ENCODE measurements at regions not wholly inside any gene's neighbourhood (a gene's known extent, or its start where the extent isn't known, plus 50 kb on each side); places are given as distances from the start of the nearest gene placed in this dataset.

DNA sequence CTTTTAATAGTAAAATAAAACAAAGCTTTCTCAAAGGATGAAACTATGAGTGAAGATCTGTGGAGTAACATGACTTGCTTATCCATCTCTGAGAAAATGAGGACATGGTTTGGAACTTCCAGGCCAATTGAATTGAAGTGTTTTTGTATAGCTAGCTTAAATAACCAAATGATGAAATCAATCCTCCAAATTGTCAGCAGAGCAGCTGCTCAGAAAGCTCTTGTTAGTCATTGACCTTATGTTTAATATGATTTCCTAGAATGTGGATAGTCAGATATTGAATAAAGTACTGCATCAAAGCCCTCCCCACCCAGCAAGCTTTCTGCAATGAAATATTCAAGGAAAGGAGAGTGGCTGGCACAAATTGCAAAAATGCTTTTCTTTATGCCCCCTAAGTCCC is 437.2 kb downstream of the MFSD1 start:
- H3K27me3 ChIP-seq (ENCODE audit: control insufficient read depth, insufficient read depth, low read length): no peaks in the 10 kb centered on the region
- no peak overlapping the region for H3K4me3 ChIP-seq (ENCODE audit: low read depth, low read length)
- H3K36me3 ChIP-seq (ENCODE audit: control insufficient read depth, insufficient read depth, low read length): no peaks in the 10 kb centered on the region
- TF ChIP-seq, protein P1, sequence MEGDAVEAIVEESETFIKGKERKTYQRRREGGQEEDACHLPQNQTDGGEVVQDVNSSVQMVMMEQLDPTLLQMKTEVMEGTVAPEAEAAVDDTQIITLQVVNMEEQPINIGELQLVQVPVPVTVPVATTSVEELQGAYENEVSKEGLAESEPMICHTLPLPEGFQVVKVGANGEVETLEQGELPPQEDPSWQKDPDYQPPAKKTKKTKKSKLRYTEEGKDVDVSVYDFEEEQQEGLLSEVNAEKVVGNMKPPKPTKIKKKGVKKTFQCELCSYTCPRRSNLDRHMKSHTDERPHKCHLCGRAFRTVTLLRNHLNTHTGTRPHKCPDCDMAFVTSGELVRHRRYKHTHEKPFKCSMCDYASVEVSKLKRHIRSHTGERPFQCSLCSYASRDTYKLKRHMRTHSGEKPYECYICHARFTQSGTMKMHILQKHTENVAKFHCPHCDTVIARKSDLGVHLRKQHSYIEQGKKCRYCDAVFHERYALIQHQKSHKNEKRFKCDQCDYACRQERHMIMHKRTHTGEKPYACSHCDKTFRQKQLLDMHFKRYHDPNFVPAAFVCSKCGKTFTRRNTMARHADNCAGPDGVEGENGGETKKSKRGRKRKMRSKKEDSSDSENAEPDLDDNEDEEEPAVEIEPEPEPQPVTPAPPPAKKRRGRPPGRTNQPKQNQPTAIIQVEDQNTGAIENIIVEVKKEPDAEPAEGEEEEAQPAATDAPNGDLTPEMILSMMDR (IDR thresholded peaks at IDR 0.05; ENCODE audit: insufficient read depth, low read length, severe bottlenecking): no peak
- DNase-seq (ENCODE audit: low read depth) (no peak), FAIRE-seq (no peak)

DNA sequence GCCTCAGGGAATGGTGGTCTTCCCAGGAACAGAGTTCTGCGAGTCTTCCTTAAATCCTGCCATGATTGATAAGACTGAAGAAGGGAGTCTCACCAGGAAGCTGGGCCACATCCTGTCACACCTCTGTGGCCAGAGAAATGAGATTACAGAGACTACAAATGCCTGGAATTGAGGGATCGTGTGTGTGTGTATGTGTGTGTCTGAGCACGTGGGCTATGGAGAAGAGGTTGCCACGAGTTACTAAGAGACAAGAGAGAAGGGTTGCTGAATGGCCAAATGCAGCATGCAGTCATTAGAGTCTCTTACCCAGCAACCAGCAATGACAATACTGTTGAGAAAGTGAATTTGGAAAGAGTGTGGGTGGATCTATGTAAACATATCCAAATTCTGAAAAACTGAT is 443.1 kb downstream of the MFSD1 start:
- Histone ChIP-seq H3K36me3 (ENCODE audit: control insufficient read depth, insufficient read depth, low read length) (no peaks in the 10 kb centered on the region), H3K27me3 (ENCODE audit: control insufficient read depth, insufficient read depth, low read length) (no peaks in the 10 kb centered on the region), H3K4me3 (ENCODE audit: low read depth, low read length) (no peak overlapping the region)
- FAIRE-seq: no peak
- no peak for DNase-seq (ENCODE audit: low read depth)
- TF ChIP-seq, protein P1 (IDR thresholded peaks at IDR 0.05; ENCODE audit: insufficient read depth, low read length, severe bottlenecking): no peak

GRCh38 chr3:159245871-159246270 is 444.0 kb downstream of the MFSD1 start:
- no peaks in the 10 kb centered on the region for H3K27me3 ChIP-seq (ENCODE audit: control insufficient read depth, insufficient read depth, low read length)
- H3K4me3 ChIP-seq (ENCODE audit: low read depth, low read length): no peak overlapping the region
- no peak for FAIRE-seq
- DNase-seq (ENCODE audit: low read depth): no peak
- TF ChIP-seq, protein P1 (IDR thresholded peaks at IDR 0.05; ENCODE audit: insufficient read depth, low read length, severe bottlenecking): no peak
- no peaks in the 10 kb centered on the region for H3K36me3 ChIP-seq (ENCODE audit: control insufficient read depth, insufficient read depth, low read length)

GRCh38 chr3:159246385-159246784 is 444.5 kb downstream of the MFSD1 start:
- Histone ChIP-seq H3K4me3 (ENCODE audit: low read depth, low read length) (no peak overlapping the region), H3K36me3 (ENCODE audit: control insufficient read depth, insufficient read depth, low read length) (no peaks in the 10 kb centered on the region), H3K27me3 (ENCODE audit: control insufficient read depth, insufficient read depth, low read length) (no peaks in the 10 kb centered on the region)
- DNase-seq (ENCODE audit: low read depth): no peak
- TF ChIP-seq, protein P1 (IDR thresholded peaks at IDR 0.05; ENCODE audit: insufficient read depth, low read length, severe bottlenecking): no peak
- FAIRE-seq: no peak

GRCh38 chr3:159249472-159250174 is 447.8 kb downstream of the MFSD1 start:
- Histone ChIP-seq H3K27me3 (ENCODE audit: control insufficient read depth, insufficient read depth, low read length) (no peaks in the 10 kb centered on the region), H3K4me3 (ENCODE audit: low read depth, low read length) (no peak overlapping the region), H3K36me3 (ENCODE audit: control insufficient read depth, insufficient read depth, low read length) (no peaks in the 10 kb centered on the region)
- TF ChIP-seq, protein P1 (IDR thresholded peaks at IDR 0.05; ENCODE audit: insufficient read depth, low read length, severe bottlenecking): no peak
- no peak for DNase-seq (ENCODE audit: low read depth)
- FAIRE-seq: no peak

DNA sequence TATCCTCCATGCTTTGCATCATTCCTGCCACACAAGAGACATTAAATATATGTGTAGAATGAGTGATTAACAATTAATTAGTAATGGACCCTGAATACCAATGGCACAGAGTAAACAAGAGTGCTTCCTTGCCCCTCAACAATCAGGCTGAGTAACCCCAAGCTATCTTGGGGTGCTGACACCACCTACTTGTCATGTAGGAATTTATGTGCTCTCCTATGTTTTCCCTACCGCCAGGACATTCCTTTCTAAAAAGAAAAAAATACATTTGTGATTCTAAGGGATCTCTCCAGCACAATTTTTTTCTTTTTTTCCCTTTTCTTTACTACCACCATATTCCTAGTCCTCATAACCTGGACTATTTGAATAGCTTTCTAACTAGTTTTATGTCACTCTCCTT is 449.1 kb downstream of the MFSD1 start:
- Histone ChIP-seq H3K4me3 (ENCODE audit: low read depth, low read length) (no peak overlapping the region), H3K27me3 (ENCODE audit: control insufficient read depth, insufficient read depth, low read length) (no peaks in the 10 kb centered on the region), H3K36me3 (ENCODE audit: control insufficient read depth, insufficient read depth, low read length) (no peaks in the 10 kb centered on the region)
- no peak for FAIRE-seq
- TF ChIP-seq, protein P1 (IDR thresholded peaks at IDR 0.05; ENCODE audit: insufficient read depth, low read length, severe bottlenecking): no peak
- DNase-seq (ENCODE audit: low read depth): no peak

Measured in bronchial epithelial cell (primary cell).